Thoracic aorta (tissue), 2 donors: ENCODE measurements at regions not wholly inside any gene's neighbourhood (a gene's known extent, or its start where the extent isn't known, plus 50 kb on each side); places are given as distances from the start of the nearest gene placed in this dataset.
"Not testable (repeated sequence)": the region's sequence is repeated elsewhere in the genome, so short reads cannot be mapped to it uniquely, and the experiment has no call there.

Experiments used
- ATAC-seq: fragments of 150-250 bp; one replicate; pipeline ENCODE4 v1.8.0; 2017; ENCODE audit warnings: low read depth; ENCODE audit not compliant: insufficient number of reproducible peaks, low FRiP score
- DNase-seq: peaks from one replicate; pipeline ENCODE4 v3.0.0-alpha.2; 2020; ENCODE audit warnings: low spot score
- H3K27ac ChIP-seq, 2 donors: fragments of 200-600 bp; sonication (generic); 1 replicate in 1 of 2; 2 replicates in 1 of 2; pipeline ENCODE4 v1.5.1; 2016; ENCODE audit warnings: mild to moderate bottlenecking in 2 of 2, moderate library complexity in 2 of 2
- H3K27me3 ChIP-seq: fragments of 200-600 bp; sonication (generic); replicated peaks from 2 replicates; pipeline ENCODE4 v1.6.0; 2016; ENCODE audit warnings: mild to moderate bottlenecking; ENCODE audit not compliant: insufficient read depth
- H3K36me3 ChIP-seq: fragments of 200-600 bp; sonication (generic); one replicate; pipeline ENCODE4 v1.5.1; 2016
- H3K4me1 ChIP-seq, 2 donors: fragments of 200-600 bp; sonication (generic); 1 replicate in 1 of 2; 2 replicates in 1 of 2; pipeline versions ENCODE4 v1.5.1 to v1.6.0; 2016; ENCODE audit warnings: low read depth in 2 of 2, mild to moderate bottlenecking in 1 of 2; ENCODE audit not compliant: control insufficient read depth in 1 of 2
- H3K4me3 ChIP-seq: fragments of 200-600 bp; sonication (generic); 2 replicates; pipeline ENCODE4 v1.5.1; 2016; ENCODE audit warnings: mild to moderate bottlenecking
- H3K9me3 ChIP-seq: fragments of 200-600 bp; sonication (generic); 2 replicates; pipeline ENCODE4 v1.5.1; 2016
- CTCF ChIP-seq: fragments of 200-600 bp; sonication (generic); IDR thresholded peaks from one replicate; pipeline ENCODE4 v1.5.1; 2019; ENCODE audit warnings: antibody characterized with exemption

- H3K27me3 ChIP-seq = no peaks in the 10 kb centered on the region
- H3K9me3 ChIP-seq = no peaks in the 10 kb centered on the region
- no peak overlapping the region for H3K27ac ChIP-seq
- H3K4me1 ChIP-seq = no peaks in the 10 kb centered on the region
- H3K36me3 ChIP-seq = no peaks in the 10 kb centered on the region
- DNase-seq = no peak
- TF ChIP-seq CTCF = no peak
- H3K4me3 ChIP-seq = no peak overlapping the region
- no peak for ATAC-seq
These were observed 172.8 kb downstream of the TEX13C start for GRCh38 chrX:125492439-125492838.

- not testable (repeated sequence) for DNase-seq, H3K27ac ChIP-seq, H3K4me1 ChIP-seq, H3K9me3 ChIP-seq, ATAC-seq, H3K36me3 ChIP-seq, H3K4me3 ChIP-seq, H3K27me3 ChIP-seq
These were observed 173.3 kb downstream of the TEX13C start for GRCh38 chrX:125493004-125493403.

DNA sequence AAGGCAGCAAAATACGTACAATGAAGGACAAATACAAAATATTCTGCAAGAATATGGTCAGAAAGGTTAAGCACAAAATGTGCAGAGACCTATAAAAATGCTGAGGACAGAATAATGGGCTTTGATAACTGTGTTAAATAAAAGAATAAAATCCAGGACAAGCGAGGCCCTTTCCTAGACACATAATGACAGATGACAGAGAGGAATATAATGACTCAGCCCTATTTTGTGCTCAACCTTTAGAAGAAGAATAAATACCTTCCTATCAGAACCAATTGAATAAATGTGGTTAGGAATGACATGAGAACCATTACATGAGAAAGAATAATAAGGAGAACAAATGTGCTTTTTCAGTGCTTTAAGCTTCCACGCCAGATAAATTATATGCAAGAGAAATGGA, 178.0 kb downstream of the TEX13C start:
- Histone ChIP-seq H3K4me1 (no peaks in the 10 kb centered on the region), H3K36me3 (no peaks in the 10 kb centered on the region), H3K4me3 (no peak overlapping the region), H3K9me3 (no peaks in the 10 kb centered on the region), H3K27me3 (no peaks in the 10 kb centered on the region), H3K27ac (no peak overlapping the region)
- no peak for TF ChIP-seq CTCF
- DNase-seq (no peak), ATAC-seq (no peak)

GRCh38 chrX:125503769-125504168, 184.1 kb downstream of the TEX13C start:
- Histone ChIP-seq H3K27ac (no peak overlapping the region), H3K27me3 (no peaks in the 10 kb centered on the region), H3K36me3 (no peaks in the 10 kb centered on the region), H3K9me3 (no peaks in the 10 kb centered on the region), H3K4me1 (no peaks in the 10 kb centered on the region), H3K4me3 (no peak overlapping the region)
- TF ChIP-seq CTCF = no peak
- ATAC-seq (no peak), DNase-seq (no peak)

DNA sequence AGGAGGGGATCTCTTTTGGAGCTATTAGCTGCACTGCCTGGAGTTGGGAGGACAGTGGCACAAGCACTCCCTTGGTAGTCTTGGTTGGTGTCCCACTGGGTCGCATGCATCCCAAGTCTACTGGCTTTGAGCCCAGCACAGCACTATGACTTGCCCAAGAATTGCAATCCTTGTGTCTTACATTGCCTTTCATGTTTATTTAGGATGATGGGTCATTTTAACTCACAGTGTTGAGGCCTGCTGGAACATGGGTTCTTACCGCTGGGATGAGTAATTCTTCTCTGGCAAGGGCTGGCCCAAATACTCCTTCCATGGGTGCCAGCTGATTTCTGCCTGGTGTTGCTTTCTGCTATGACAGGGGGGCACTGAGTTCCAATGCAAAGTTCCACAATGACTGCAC, 185.5 kb downstream of the TEX13C start:
- no peaks in the 10 kb centered on the region for H3K36me3 ChIP-seq
- H3K27ac ChIP-seq = no peak overlapping the region
- DNase-seq (no peak), ATAC-seq (no peak)
- no peaks in the 10 kb centered on the region for H3K9me3 ChIP-seq
- H3K4me3 ChIP-seq = no peak overlapping the region
- no peak for TF ChIP-seq CTCF
- H3K4me1 ChIP-seq = no peaks in the 10 kb centered on the region
- H3K27me3 ChIP-seq = no peaks in the 10 kb centered on the region

- no peak for DNase-seq
- Histone ChIP-seq H3K27me3 (no peaks in the 10 kb centered on the region), H3K4me1 (no peaks in the 10 kb centered on the region), H3K4me3 (no peak overlapping the region), H3K27ac (no peak overlapping the region), H3K9me3 (no peaks in the 10 kb centered on the region), H3K36me3 (no peaks in the 10 kb centered on the region)
- no peak for ATAC-seq
- no peak for TF ChIP-seq CTCF
These were observed 187.4 kb downstream of the TEX13C start for GRCh38 chrX:125507119-125507518.
